Non-pigmented ciliary epithelial cell (primary cell): ENCODE measurements at regions not wholly inside any gene's neighbourhood (a gene's known extent, or its start where the extent isn't known, plus 50 kb on each side); places are given as distances from the start of the nearest gene placed in this dataset.
"Not testable (repeated sequence)": the region's sequence is repeated elsewhere in the genome, so short reads cannot be mapped to it uniquely, and the experiment has no call there.

ENCODE experiments used
- DNase-seq: peaks from one replicate; pipeline ENCODE4 v3.0.0-alpha.2; 2010; ENCODE audit warnings: low read depth

GRCh38 chr11:82210011-82210410 is 523.7 kb downstream of the FAM181B start:
- DNase-seq: no peak

- no peak for DNase-seq
Observed at GRCh38 chr11:82195283-82195682, 538.4 kb downstream of the FAM181B start.

GRCh38 chr11:82194521-82194920 is 539.1 kb downstream of the FAM181B start:
- DNase-seq: no peak

- DNase-seq: no peak
Observed at GRCh38 chr11:82191695-82192094, 542.0 kb downstream of the FAM181B start.

DNA sequence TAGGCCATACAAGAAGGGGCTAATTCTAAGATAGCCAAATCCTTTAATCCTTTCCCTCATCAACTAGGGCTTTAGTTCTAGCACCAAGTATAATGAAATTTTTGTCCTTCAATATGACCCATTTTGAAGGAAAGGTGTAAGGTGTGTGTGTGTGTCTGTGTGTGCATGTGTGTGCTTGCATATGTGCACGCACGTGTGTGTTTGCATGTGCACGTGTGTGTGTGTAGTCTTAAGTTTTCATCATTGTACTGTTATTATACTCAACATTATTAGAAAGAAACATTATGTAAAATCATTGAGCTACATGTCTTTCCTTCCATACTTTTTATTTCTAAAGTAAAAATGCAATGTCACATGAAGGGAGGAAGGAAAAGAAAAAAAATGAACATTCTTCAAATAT is 547.7 kb downstream of the FAM181B start:
- DNase-seq: no peak

DNA sequence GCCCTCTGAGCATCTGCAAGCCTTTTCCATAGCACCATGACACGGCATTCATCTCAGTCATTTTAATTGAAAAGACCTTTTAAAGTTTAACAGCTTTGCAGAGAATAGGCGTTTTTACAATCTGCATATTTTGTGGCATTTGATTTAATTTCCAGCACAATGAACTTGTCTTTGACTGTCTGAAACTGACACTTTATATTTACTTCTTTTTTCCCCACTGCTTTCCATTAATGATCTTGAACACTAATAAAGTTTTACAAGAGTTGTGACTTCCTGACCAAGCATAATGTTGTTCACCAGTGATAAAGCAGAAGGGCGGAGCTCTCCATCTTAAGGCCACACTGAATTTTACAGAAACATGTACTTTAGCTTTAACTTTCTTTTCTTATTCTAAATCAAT is 548.7 kb downstream of the FAM181B start:
- DNase-seq: no peak

- DNase-seq: no peak
Observed at GRCh38 chr11:82183346-82183745, 550.3 kb downstream of the FAM181B start.

DNA sequence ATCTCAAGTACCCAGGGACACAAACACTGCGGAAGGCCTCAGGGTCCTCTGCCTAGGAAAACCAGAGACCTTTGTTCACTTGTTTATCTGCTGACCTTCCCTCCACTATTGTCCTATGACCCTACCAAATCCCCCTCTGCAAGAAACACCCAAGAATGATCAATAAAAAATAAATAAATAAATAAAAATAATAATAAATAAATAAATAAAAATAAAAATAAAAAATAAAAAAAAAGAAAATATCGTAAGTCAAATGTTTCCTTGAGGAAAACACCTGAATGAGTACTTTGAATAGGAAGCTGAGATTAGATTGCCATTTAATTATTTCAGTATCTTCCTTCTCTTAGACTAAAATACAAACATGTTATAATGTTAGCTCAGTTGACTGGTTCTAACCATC is 551.0 kb downstream of the FAM181B start:
- not testable (repeated sequence) for DNase-seq

DNA sequence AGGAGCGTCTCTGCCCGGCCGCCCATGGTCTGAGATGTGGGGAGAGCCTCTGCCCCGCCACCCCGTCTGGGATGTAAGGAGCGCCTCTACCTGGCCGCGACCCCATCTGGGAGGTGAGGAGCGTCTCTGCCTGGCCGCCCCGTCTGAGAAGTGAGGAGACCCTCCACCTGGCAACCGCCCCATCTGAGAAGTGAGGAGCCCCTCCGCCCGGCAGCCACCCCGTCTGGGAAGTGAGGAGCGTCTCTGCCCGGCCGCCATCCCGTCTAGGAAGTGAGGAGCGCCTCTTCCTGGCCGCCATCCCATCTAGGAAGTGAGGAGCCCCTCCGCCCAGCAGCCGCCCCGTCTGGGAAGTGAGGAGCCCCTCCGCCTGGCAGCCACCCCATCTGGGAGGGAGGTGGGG is 551.9 kb downstream of the FAM181B start:
- not testable (repeated sequence) for DNase-seq

GRCh38 chr11:82176945-82177344 is 556.7 kb downstream of the FAM181B start:
- no peak for DNase-seq

DNA sequence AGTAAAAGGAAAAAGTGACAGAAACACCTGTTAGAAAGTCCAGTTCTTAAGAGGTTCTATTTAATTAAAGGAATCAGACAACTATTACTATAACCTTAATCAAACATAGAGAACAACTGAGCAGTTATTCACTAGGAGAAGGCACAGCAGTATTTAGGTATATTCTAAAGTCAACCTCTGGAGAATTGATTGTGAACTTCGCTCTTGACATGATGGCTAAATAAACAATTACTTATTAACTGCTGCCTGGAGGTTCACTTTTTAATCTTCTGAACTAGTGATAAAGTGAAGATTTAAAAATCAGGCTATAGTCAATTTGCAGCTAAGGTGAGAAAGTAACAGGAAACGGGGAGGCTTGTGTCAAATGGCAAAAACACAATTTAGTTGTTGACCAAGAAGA is 557.3 kb downstream of the FAM181B start:
- DNase-seq: no peak

DNA sequence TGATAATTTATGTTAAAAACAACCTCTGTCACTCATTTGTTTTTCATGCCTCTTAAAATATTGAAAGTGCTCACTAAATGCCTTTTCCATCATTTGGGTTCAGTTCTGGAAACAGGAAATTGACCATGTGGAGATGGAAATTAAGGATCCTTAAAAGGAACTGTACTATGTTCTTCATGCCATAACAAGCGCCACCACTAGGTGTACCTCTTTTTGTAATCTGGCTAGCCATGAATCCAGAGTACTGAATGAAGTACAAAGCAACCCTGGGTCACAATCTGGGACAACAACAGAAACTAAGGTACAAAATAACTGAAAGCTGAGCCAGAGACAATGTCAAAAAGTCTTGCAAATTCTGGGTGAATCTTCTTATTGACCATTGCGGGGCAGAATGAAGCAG is 559.1 kb downstream of the FAM181B start:
- no peak for DNase-seq

- DNase-seq: no peak
Observed at GRCh38 chr11:82146789-82147188, 586.9 kb downstream of the FAM181B start.

DNA sequence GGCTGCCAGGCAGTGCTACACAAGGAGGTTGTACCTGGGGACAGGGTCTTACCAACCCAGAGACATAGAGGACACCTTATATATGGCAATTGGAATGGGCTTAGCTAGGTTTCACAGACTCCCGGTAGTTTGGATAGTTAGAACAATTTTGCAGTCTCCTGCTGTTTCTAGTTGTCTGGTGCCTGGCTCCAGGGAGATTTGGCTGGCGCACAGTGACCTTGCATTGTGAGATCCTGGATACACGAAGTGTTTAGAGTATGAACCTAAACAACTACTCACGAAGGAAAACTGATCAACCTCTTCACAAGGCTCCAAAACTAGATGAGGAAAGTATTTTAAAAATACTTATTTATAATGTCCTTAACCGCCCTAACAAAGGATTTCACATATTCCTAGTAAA is 614.7 kb downstream of the FAM181B start:
- DNase-seq: no peak

DNA sequence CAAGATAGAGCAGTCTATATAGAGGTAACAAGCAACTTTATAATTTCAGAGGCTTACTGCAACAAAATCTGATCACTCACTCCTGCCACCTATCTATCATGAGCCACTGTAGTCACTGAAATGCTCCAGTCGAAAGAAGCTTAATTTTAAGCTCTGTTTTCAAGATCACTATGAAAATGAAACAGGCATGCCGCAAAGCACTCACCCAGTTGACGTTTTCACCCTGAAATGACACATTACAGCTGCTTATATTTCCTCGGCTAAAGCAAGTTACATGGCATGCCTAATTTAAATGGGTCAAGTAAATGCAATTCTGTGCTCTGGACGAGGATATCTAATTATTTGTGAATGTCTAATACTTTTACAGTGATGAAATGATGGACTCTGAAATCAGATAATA is 616.3 kb downstream of the FAM181B start:
- no peak for DNase-seq

GRCh38 chr11:82105331-82105998 is 628.2 kb downstream of the FAM181B start:
- DNase-seq: no peak

DNA sequence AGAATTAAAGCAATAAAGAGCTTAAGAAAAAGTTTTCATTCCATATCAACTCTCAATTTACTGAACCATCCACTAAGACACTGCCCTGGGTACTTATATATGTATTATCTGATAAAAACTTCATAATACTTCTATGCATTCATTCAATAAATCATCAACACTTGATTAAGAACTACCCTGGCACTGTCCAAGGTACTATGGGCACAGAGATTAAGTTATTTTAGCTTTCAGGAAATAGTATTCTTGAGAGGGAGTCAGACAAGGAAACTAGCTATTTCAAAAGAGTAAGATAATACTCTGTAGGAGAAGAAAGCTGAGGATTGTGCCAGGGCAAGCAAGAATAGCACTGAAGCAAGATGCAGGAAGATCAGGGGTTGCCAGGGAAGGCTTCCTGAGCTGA is 640.8 kb downstream of the FAM181B start:
- no peak for DNase-seq

- no peak for DNase-seq
Observed at GRCh38 chr11:82089426-82089825, 644.2 kb downstream of the FAM181B start.

GRCh38 chr11:82085493-82085892 is 648.2 kb downstream of the FAM181B start:
- DNase-seq: no peak

DNA sequence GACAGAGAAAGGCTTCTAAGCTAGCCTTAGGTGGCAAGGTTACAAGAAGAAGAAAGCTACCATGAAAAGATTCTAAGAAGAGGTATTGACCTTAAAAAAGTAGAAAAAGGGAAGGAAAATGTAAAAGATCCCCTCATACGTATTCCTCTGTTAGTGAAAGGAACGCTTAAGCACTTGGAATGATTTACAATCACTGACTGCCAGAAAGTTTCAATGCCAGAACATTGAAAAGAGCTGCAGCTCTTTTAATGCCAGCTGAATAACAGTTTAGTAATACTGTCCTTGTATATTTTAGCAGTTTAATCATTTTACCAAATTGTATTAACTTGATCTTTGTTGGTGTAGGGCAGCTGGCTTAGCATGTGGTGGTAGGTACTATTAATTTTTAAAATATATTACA is 650.7 kb downstream of the FAM181B start:
- no peak for DNase-seq

DNA sequence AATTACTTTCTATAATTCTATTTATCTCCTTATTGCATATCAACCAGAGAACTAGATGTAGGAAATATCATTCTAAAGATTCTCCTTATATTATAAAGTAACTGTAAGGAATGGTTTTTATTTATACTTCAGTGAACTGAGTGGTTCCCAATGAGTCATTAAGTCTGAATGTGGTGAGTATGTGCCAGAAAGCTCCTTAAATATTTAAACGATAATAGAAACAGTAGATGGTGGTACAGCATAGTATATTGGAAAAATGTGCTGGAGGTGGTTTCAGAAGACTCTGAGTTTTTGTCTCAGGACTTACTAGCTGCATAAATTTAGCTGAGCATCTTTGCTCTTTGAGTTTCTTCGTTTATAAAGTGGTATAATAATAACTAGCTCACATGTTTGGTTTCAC is 653.5 kb downstream of the FAM181B start:
- peak; percentile 6 for DNase-seq

DNA sequence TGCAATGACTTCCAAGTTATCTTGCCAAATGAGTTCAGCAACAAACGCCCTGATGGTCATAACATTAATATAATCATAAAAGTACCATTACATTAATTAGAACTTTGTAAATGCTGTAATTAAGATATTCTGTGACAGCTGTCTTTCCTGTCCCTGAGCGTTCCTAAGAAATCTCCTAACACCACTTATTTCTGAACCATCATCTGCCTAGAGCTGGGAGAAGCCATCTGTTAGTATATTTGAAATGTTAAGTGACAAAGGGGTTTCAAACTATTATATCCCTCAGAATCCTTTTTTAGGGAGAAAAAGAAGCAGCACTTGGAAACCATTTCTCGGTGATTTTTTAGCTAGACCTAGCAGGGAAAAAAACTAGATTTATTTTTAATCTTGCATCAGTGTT is 657.5 kb downstream of the FAM181B start:
- no peak for DNase-seq

GRCh38 chr11:82059505-82059904 is 674.2 kb downstream of the FAM181B start:
- DNase-seq: no peak

DNA sequence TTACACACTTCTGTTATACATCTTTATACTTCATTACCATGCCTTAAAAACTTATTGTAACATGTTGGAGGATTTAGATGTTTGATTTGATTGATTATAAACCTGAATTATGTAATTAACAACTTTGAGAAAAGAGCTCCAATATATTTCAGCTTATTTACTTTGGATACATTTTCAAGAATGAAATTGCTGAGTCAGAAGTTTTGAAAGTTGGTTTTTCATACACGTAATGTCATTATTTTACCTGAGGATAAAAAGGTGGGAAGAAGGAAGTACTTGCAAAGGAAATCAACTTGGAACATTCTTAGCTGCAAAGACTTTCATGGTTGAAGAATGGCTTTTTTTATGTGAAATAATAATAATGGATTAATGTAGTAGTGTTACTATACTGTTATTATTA is 677.2 kb downstream of the FAM181B start:
- DNase-seq: no peak

DNA sequence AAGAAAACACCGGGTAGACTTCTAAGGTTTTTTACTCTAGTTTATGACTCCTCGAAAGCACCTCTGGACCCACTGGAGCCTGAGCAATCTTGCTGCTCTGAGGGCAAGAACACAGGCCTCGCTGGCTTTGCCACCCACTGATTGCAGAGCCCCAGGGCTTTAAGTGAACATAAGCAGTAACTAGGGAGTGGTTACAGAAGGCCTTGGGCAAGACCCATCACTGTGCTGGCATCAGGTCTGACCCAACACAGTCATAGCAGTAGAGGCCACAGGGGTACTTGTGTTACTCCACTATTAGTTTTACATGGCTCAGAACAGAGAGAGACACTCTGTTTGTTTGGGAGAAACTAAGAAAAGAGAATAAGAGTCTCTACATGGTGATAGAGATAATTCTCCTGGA is 684.5 kb downstream of the FAM181B start:
- no peak for DNase-seq
